Suprapubic skin (tissue), 4 donors: ENCODE measurements at regions not wholly inside any gene's neighbourhood (a gene's known extent, or its start where the extent isn't known, plus 50 kb on each side); places are given as distances from the start of the nearest gene placed in this dataset.

Experiments
- POLR2A ChIP-seq, 2 donors: fragments of 450-650 bp; IDR thresholded peaks; one replicate each; pipeline ENCODE4 v1.6.1; 2017; ENCODE audit warnings: antibody characterized with exemption in 2 of 2, mild to moderate bottlenecking in 2 of 2, moderate library complexity in 2 of 2
- POLR2AphosphoS5 ChIP-seq, 3 donors: sonication (generic); formaldehyde crosslinking; IDR thresholded peaks; one replicate each; pipeline ENCODE4 v1.6.1; 2017; ENCODE audit warnings: antibody characterized with exemption in 3 of 3
- TF ChIP-seq, protein P1 (sequence below), 2 donors: fragments of 200-600 bp in 1 of 2; fragments of 450-650 bp in 1 of 2; sonication (generic) in 1 of 2; IDR thresholded peaks; one replicate each; pipeline ENCODE4 v1.5.1; 2016 to 2019; ENCODE audit warnings: antibody characterized with exemption in 2 of 2, mild to moderate bottlenecking in 1 of 2, moderate library complexity in 1 of 2

- TF ChIP-seq POLR2A (IDR thresholded peaks at IDR 0.05): no peak
- TF ChIP-seq, protein P1, sequence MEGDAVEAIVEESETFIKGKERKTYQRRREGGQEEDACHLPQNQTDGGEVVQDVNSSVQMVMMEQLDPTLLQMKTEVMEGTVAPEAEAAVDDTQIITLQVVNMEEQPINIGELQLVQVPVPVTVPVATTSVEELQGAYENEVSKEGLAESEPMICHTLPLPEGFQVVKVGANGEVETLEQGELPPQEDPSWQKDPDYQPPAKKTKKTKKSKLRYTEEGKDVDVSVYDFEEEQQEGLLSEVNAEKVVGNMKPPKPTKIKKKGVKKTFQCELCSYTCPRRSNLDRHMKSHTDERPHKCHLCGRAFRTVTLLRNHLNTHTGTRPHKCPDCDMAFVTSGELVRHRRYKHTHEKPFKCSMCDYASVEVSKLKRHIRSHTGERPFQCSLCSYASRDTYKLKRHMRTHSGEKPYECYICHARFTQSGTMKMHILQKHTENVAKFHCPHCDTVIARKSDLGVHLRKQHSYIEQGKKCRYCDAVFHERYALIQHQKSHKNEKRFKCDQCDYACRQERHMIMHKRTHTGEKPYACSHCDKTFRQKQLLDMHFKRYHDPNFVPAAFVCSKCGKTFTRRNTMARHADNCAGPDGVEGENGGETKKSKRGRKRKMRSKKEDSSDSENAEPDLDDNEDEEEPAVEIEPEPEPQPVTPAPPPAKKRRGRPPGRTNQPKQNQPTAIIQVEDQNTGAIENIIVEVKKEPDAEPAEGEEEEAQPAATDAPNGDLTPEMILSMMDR (IDR thresholded peaks at IDR 0.05): no peak
- TF ChIP-seq POLR2AphosphoS5 (IDR thresholded peaks at IDR 0.05): no peak
These were observed 110.8 kb upstream of the JCAD start for GRCh38 chr10:30170146-30170545.
